Esophagus muscularis mucosa (tissue), 4 donors: ENCODE measurements at regions not wholly inside any gene's neighbourhood (a gene's known extent, or its start where the extent isn't known, plus 50 kb on each side); places are given as distances from the start of the nearest gene placed in this dataset.

Source experiments
- CTCF ChIP-seq, 3 experiments: fragments of 200-600 bp in 2 of 3; fragments of 450-650 bp in 1 of 3; sonication (generic) in 2 of 3; IDR thresholded peaks; one replicate each; pipeline ENCODE4 v1.5.1; 2017 to 2019; ENCODE audit warnings: antibody characterized with exemption in 3 of 3, mild to moderate bottlenecking in 2 of 3, moderate library complexity in 1 of 3
- EP300 ChIP-seq: sonication (generic); formaldehyde crosslinking; IDR thresholded peaks from one replicate; pipeline ENCODE4 v1.6.1; 2017; ENCODE audit warnings: antibody characterized with exemption
- POLR2A ChIP-seq: fragments of 450-650 bp; IDR thresholded peaks from one replicate; pipeline ENCODE4 v1.6.1; 2017; ENCODE audit warnings: antibody characterized with exemption, moderate library complexity, mild to moderate bottlenecking, low read depth
- POLR2AphosphoS5 ChIP-seq, 2 donors: sonication (generic); formaldehyde crosslinking; IDR thresholded peaks; one replicate each; pipeline ENCODE4 v1.6.1; 2017; ENCODE audit warnings: antibody characterized with exemption in 2 of 2

- TF ChIP-seq POLR2AphosphoS5 (IDR thresholded peaks at IDR 0.05) (no peak), CTCF (IDR thresholded peaks at IDR 0.05) (no peak), POLR2A (no peak), EP300 (no peak)
Measured at GRCh38 chr11:32307913-32308312, 127.4 kb downstream of the WT1 start.
